Esophagus muscularis mucosa (tissue), 4 donors: ENCODE measurements at regions not wholly inside any gene's neighbourhood (a gene's known extent, or its start where the extent isn't known, plus 50 kb on each side); places are given as distances from the start of the nearest gene placed in this dataset.

ENCODE experiments used
- EP300 ChIP-seq: sonication (generic); formaldehyde crosslinking; IDR thresholded peaks from one replicate; pipeline ENCODE4 v1.6.1; 2017; ENCODE audit warnings: antibody characterized with exemption
- POLR2A ChIP-seq: fragments of 450-650 bp; IDR thresholded peaks from one replicate; pipeline ENCODE4 v1.6.1; 2017; ENCODE audit warnings: antibody characterized with exemption, moderate library complexity, mild to moderate bottlenecking, low read depth
- POLR2AphosphoS5 ChIP-seq, 2 donors: sonication (generic); formaldehyde crosslinking; IDR thresholded peaks; one replicate each; pipeline ENCODE4 v1.6.1; 2017; ENCODE audit warnings: antibody characterized with exemption in 2 of 2
- TF ChIP-seq, protein P1 (sequence below), 3 experiments: fragments of 200-600 bp in 2 of 3; fragments of 450-650 bp in 1 of 3; sonication (generic) in 2 of 3; IDR thresholded peaks; one replicate each; pipeline ENCODE4 v1.5.1; 2017 to 2019; ENCODE audit warnings: antibody characterized with exemption in 3 of 3, mild to moderate bottlenecking in 2 of 3, moderate library complexity in 1 of 3

- TF ChIP-seq, protein P1, sequence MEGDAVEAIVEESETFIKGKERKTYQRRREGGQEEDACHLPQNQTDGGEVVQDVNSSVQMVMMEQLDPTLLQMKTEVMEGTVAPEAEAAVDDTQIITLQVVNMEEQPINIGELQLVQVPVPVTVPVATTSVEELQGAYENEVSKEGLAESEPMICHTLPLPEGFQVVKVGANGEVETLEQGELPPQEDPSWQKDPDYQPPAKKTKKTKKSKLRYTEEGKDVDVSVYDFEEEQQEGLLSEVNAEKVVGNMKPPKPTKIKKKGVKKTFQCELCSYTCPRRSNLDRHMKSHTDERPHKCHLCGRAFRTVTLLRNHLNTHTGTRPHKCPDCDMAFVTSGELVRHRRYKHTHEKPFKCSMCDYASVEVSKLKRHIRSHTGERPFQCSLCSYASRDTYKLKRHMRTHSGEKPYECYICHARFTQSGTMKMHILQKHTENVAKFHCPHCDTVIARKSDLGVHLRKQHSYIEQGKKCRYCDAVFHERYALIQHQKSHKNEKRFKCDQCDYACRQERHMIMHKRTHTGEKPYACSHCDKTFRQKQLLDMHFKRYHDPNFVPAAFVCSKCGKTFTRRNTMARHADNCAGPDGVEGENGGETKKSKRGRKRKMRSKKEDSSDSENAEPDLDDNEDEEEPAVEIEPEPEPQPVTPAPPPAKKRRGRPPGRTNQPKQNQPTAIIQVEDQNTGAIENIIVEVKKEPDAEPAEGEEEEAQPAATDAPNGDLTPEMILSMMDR (IDR thresholded peaks at IDR 0.05) = no peak
- TF ChIP-seq POLR2AphosphoS5 (IDR thresholded peaks at IDR 0.05) (no peak), EP300 (no peak), POLR2A (no peak)
Observed at GRCh38 chr9:90165281-90165680, 477.3 kb downstream of the DIRAS2 start.
